ENCODE measurements at regions not wholly inside any gene's neighbourhood (a gene's known extent, or its start where the extent isn't known, plus 50 kb on each side); places are given as distances from the start of the nearest gene placed in this dataset.
"Not testable (repeated sequence)": the region's sequence is repeated elsewhere in the genome, so short reads cannot be mapped to it uniquely, and the experiment has no call there.

DNA sequence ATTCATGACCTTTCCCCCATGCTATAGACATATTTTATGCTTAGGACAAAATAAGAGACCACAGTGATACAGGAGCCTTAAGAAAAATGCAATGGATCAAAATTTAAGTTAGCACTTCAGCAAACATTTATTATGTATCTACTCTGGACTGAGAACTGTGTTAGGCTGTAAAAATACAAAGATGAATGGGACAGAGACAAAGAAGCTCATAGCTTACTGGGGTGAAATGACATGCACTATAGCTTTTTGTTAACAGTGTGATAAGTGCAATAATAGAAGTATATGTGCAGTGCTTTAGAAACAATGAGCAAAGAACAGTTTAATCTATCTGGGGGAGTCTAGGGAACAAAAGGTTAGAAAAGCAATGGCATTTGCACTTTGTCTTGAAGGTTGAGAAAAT lies 1543.1 kb downstream of the FAM181B start:
- POLR2A ChIA-PET = no interaction called here
- CTCF ChIA-PET = no interaction called here
- TF ChIP-seq HDAC2 (IDR thresholded peaks at IDR 0.05) = no peak
- TF ChIP-seq SREBF2 (IDR thresholded peaks at IDR 0.05) = no peak
- TF ChIP-seq ATOH8 (CRISPR knock-in tag; IDR thresholded peaks at IDR 0.05; ENCODE audit: low read depth) = no peak
- no peak for TF ChIP-seq ZNF302 (CRISPR knock-in tag; IDR thresholded peaks at IDR 0.05)
- TF ChIP-seq BHLHE40 (IDR thresholded peaks at IDR 0.05; ENCODE audit: low read depth, low read length) = no peak
- no peak for TF ChIP-seq FOSB (CRISPR knock-in tag; IDR thresholded peaks at IDR 0.05)
- TF ChIP-seq, protein P1, sequence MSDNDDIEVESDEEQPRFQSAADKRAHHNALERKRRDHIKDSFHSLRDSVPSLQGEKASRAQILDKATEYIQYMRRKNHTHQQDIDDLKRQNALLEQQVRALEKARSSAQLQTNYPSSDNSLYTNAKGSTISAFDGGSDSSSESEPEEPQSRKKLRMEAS (IDR thresholded peaks at IDR 0.05) = no peak
- no peak for TF ChIP-seq RNF2 (IDR thresholded peaks at IDR 0.05; ENCODE audit: borderline replicate concordance, low read depth)
- no peak for TF ChIP-seq HOXB13 (CRISPR knock-in tag; IDR thresholded peaks at IDR 0.05; ENCODE audit: low read depth)
- TF ChIP-seq CBX8 (IDR thresholded peaks at IDR 0.05) = no peak

DNA sequence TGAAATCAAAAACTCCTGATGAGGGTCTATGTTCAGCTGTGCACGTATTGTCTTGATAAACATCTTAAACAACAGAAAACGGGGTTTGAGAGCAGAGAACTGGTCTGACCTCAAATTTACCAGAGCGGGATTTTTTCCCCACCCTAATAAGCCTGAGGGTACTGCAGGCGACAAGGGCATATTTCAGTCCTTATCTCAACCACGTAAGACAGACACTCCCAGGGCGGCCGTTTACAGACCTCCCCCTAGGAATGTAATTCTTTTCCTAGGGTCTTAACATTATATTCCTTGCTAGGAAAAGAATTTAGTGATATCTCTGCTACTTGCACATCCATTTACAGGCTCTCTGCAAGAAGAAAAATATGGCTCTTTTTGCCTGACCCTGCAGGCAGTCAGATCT lies 1546.6 kb downstream of the FAM181B start:
- FAIRE-seq; H3K4me1 ChIP-seq; H3K4me3 ChIP-seq; CTCF ChIA-PET; POLR2A ChIA-PET; H3K27ac ChIP-seq; H3K9me3 ChIP-seq; H3K4me2 ChIP-seq; ATAC-seq; DNase-seq (ENCODE audit: low read depth in 1 of 2, low spot score in 1 of 2): not testable (repeated sequence)
- WGBS (ENCODE audit: missing lambda C conversion rate) = 15% methylated on average over 7 of the region's 7 CpGs

More for the DNA sequence above, 1543.1 kb downstream of the FAM181B start:
- H3K9me3 ChIP-seq = no peaks in the 10 kb centered on the region
- H3K4me3 ChIP-seq = no peak overlapping the region
- H3K4me2 ChIP-seq = no peak overlapping the region
- no peak overlapping the region for H3K27ac ChIP-seq
- no peak for DNase-seq (ENCODE audit: low read depth in 1 of 2, low spot score in 1 of 2)
- no peak for FAIRE-seq
- H3K4me1 ChIP-seq = no peaks in the 10 kb centered on the region
- ATAC-seq = no peak

DNA sequence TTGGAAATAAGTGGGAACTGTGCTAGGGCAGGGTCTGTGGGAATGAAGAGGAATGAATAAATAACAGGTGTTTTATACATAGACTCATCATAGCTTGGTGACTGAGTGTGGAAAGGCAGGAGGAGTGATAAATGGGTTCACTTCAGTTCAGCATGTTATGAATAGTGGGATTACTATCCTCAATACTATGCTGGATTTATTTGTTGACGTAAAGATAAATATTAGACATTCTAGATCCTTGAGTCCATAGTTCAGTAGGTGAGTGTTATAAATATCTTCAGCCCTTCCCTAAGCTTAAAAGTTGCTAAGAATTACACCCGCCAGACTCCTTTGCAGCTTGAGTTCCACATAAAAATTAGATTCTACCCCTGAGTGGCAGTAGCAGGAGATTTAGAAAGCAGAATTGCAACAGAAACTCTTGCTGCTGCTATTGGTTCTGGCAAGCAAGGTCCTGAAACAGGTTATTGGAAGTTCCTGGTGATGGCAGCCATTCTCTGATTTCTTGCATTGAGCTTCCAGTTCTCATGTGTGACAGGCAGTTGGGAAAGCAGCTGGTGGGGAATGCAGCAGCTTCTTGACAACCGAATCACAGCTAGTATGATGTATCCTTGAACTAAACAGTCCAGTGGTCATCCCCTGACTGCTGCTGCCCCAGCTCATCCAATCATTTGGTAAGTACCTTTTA lies 1558.9 kb downstream of the FAM181B start:
- 13% methylated on average over 3 of the region's 3 CpGs for WGBS (ENCODE audit: missing lambda C conversion rate)
- H3K4me3 ChIP-seq = no peak overlapping the region
- POLR2A ChIA-PET = no interaction called here
- H3K4me1 ChIP-seq = no peaks in the 10 kb centered on the region
- ATAC-seq = no peak
- TF ChIP-seq ZFP36 (IDR thresholded peaks at IDR 0.05; ENCODE audit: borderline replicate concordance, partially characterized antibody) (no peak), HEYL (CRISPR knock-in tag; IDR thresholded peaks at IDR 0.05) (no peak), EP300 (IDR thresholded peaks at IDR 0.05) (no peak), RARB (CRISPR knock-in tag; IDR thresholded peaks at IDR 0.05) (no peak), SMC3 (IDR thresholded peaks at IDR 0.05) (no peak), RCOR1 (IDR thresholded peaks at IDR 0.05; ENCODE audit: low read depth, low read length) (no peak), PHF8 (IDR thresholded peaks at IDR 0.05; ENCODE audit: borderline replicate concordance, low read depth) (no peak), TP53 (CRISPR knock-in tag; IDR thresholded peaks at IDR 0.05) (no peak)
- H3K9me3 ChIP-seq = no peaks in the 10 kb centered on the region
- no peak overlapping the region for H3K27ac ChIP-seq
- CTCF ChIA-PET = interaction anchor here (1.2 kb wide), 1 partner anchor 9 kb away, joined by 4 read pairs; no protein-coding TSS in a partner anchor
- DNase-seq (ENCODE audit: low read depth in 1 of 2, low spot score in 1 of 2) = no peak
- no peak overlapping the region for H3K4me2 ChIP-seq
- FAIRE-seq = no peak

DNA sequence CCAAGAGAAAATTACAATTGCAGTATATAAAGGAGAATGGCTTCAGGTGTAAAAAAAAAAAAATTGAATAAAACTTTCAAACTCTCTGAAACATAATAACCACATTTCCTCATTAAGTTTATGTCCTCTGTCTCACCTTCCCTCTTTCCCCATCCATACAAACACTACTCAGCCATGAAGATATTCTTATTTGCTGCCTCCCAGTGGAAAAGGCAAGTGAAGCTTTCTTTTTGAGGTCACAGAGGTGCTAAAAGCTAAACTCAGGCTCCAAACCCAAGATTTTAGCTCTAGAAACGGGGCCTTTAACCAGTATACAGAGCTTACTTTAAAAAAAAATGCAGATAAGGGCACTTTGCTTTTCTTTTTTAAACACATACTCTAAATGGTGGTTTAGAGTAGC lies 1568.5 kb downstream of the FAM181B start:
- ATAC-seq (no peak), FAIRE-seq (no peak), DNase-seq (ENCODE audit: low read depth in 1 of 2, low spot score in 1 of 2) (no peak)
- no peaks in the 10 kb centered on the region for H3K4me1 ChIP-seq
- no peaks in the 10 kb centered on the region for H3K9me3 ChIP-seq
- 0% methylated on average over 1 of the region's 1 CpG for WGBS (ENCODE audit: missing lambda C conversion rate)
- ChIA-PET POLR2A (no interaction called here), CTCF (interaction anchor here (0.6 kb wide), 1 partner anchor 68 kb away, joined by 3 read pairs; no protein-coding TSS in a partner anchor)
- H3K27ac ChIP-seq = no peak overlapping the region
- H3K4me2 ChIP-seq = no peak overlapping the region
- TF ChIP-seq, protein P2, sequence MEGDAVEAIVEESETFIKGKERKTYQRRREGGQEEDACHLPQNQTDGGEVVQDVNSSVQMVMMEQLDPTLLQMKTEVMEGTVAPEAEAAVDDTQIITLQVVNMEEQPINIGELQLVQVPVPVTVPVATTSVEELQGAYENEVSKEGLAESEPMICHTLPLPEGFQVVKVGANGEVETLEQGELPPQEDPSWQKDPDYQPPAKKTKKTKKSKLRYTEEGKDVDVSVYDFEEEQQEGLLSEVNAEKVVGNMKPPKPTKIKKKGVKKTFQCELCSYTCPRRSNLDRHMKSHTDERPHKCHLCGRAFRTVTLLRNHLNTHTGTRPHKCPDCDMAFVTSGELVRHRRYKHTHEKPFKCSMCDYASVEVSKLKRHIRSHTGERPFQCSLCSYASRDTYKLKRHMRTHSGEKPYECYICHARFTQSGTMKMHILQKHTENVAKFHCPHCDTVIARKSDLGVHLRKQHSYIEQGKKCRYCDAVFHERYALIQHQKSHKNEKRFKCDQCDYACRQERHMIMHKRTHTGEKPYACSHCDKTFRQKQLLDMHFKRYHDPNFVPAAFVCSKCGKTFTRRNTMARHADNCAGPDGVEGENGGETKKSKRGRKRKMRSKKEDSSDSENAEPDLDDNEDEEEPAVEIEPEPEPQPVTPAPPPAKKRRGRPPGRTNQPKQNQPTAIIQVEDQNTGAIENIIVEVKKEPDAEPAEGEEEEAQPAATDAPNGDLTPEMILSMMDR (IDR thresholded peaks at IDR 0.05) = no peak
- TF ChIP-seq CHD4 (IDR thresholded peaks at IDR 0.05; ENCODE audit: borderline replicate concordance) (no peak), HEYL (CRISPR knock-in tag; IDR thresholded peaks at IDR 0.05) (no peak)
- H3K4me3 ChIP-seq = no peak overlapping the region
